SK-N-MC (cell line): ENCODE measurements at regions not wholly inside any gene's neighbourhood (a gene's known extent, or its start where the extent isn't known, plus 50 kb on each side); places are given as distances from the start of the nearest gene placed in this dataset.

ENCODE experiments used
- DNase-seq: peaks from one replicate; pipeline ENCODE4 v3.0.0-alpha.2; 2011; ENCODE audit warnings: low read depth, low spot score
- H3K27ac ChIP-seq: fragments of 200-600 bp; sonication (generic); 2 replicates; pipeline ENCODE4 v1.5.1; 2016; ENCODE audit warnings: mixed run types
- H3K36me3 ChIP-seq: fragments of 200-600 bp; sonication (generic); 2 replicates; pipeline ENCODE4 v1.6.1; 2017; ENCODE audit warnings: antibody characterized with exemption, low read length, mixed read lengths; ENCODE audit not compliant: insufficient read depth
- H3K4me3 ChIP-seq: fragments of 200-600 bp; sonication (generic); 2 replicates; pipeline ENCODE4 v1.5.1; 2016
- H3K9ac ChIP-seq: fragments of 200-600 bp; sonication (generic); 2 replicates; pipeline ENCODE4 v1.8.0; 2017; ENCODE audit warnings: mixed run types, mixed read lengths; ENCODE audit not compliant: insufficient read length
- H3K9me3 ChIP-seq: fragments of 200-600 bp; sonication (generic); 2 replicates; pipeline ENCODE4 v1.6.1; 2017; ENCODE audit warnings: low read depth, mild to moderate bottlenecking, antibody characterized with exemption, low read length, moderate library complexity, mixed read lengths
- EZH2 ChIP-seq: fragments of 200-600 bp; sonication (generic); IDR thresholded peaks from one replicate; pipeline ENCODE4 v1.6.1; 2017; ENCODE audit warnings: antibody characterized with exemption
- FOXP2 ChIP-seq: optimal IDR thresholded peaks from 2 replicates; pipeline ENCODE3; 2011; ENCODE audit warnings: mild to moderate bottlenecking, moderate library complexity; ENCODE audit not compliant: insufficient read depth; ENCODE audit errors: extremely low read length, control extremely low read depth
- POLR2AphosphoS5 ChIP-seq: IDR thresholded peaks from 2 replicates; pipeline ENCODE4 v1.6.1; 2012; ENCODE audit warnings: mild to moderate bottlenecking, low read depth, low read length, borderline replicate concordance

GRCh38 chr2:126575631-126576030 is 80.3 kb upstream of the GYPC start:
- Histone ChIP-seq H3K9me3 (no peaks in the 10 kb centered on the region), H3K9ac (no peak overlapping the region), H3K36me3 (no peaks in the 10 kb centered on the region), H3K4me3 (no peak overlapping the region), H3K27ac (no peak overlapping the region)
- DNase-seq: no peak
- TF ChIP-seq EZH2: no peak
- TF ChIP-seq POLR2AphosphoS5: no peak
- no peak for TF ChIP-seq FOXP2

- DNase-seq: no peak
- Histone ChIP-seq H3K9ac (no peak overlapping the region), H3K27ac (no peak overlapping the region), H3K4me3 (no peak overlapping the region), H3K36me3 (no peaks in the 10 kb centered on the region), H3K9me3 (no peaks in the 10 kb centered on the region)
- no peak for TF ChIP-seq EZH2
- no peak for TF ChIP-seq FOXP2
- TF ChIP-seq POLR2AphosphoS5: no peak
These were observed 76.1 kb upstream of the GYPC start for GRCh38 chr2:126579868-126580267.

GRCh38 chr2:126586317-126586716 is 69.6 kb upstream of the GYPC start:
- DNase-seq: no peak

GRCh38 chr2:126599062-126599461 is 56.9 kb upstream of the GYPC start:
- H3K27ac ChIP-seq: no peak overlapping the region
- TF ChIP-seq EZH2: no peak
- TF ChIP-seq FOXP2: no peak
- no peak overlapping the region for H3K4me3 ChIP-seq
- H3K36me3 ChIP-seq: no peaks in the 10 kb centered on the region
- H3K9me3 ChIP-seq: no peaks in the 10 kb centered on the region
- no peak overlapping the region for H3K9ac ChIP-seq
- no peak for DNase-seq

More at GRCh38 chr2:126586317-126586716, 69.6 kb upstream of the GYPC start:
- no peaks in the 10 kb centered on the region for H3K36me3 ChIP-seq
- TF ChIP-seq POLR2AphosphoS5 (no peak), FOXP2 (no peak), EZH2 (no peak)
- H3K4me3 ChIP-seq: no peak overlapping the region
- no peak overlapping the region for H3K9ac ChIP-seq
- H3K27ac ChIP-seq: no peak overlapping the region
- H3K9me3 ChIP-seq: no peaks in the 10 kb centered on the region

GRCh38 chr2:126600742-126601141 is 55.2 kb upstream of the GYPC start:
- no peak for TF ChIP-seq POLR2AphosphoS5
- no peak for TF ChIP-seq EZH2
- no peak for TF ChIP-seq FOXP2

GRCh38 chr2:126602334-126602733 is 53.6 kb upstream of the GYPC start:
- H3K36me3 ChIP-seq: no peaks in the 10 kb centered on the region
- no peak overlapping the region for H3K27ac ChIP-seq
- H3K9me3 ChIP-seq: no peaks in the 10 kb centered on the region
- H3K9ac ChIP-seq: no peak overlapping the region
- no peak for DNase-seq
- no peak overlapping the region for H3K4me3 ChIP-seq
- TF ChIP-seq POLR2AphosphoS5 (no peak), EZH2 (no peak)

More at GRCh38 chr2:126600742-126601141, 55.2 kb upstream of the GYPC start:
- H3K9ac ChIP-seq: no peak overlapping the region
- no peak overlapping the region for H3K4me3 ChIP-seq
- no peaks in the 10 kb centered on the region for H3K9me3 ChIP-seq
- H3K36me3 ChIP-seq: no peaks in the 10 kb centered on the region
- no peak overlapping the region for H3K27ac ChIP-seq
- DNase-seq: no peak
